ENCODE measurements at regions not wholly inside any gene's neighbourhood (a gene's known extent, or its start where the extent isn't known, plus 50 kb on each side); places are given as distances from the start of the nearest gene placed in this dataset.

GRCh38 chr6:98653179-98653578 is 181.2 kb upstream of the POU3F2 start:
- no peak for DNase-seq

GRCh38 chr6:98657764-98658163 is 176.6 kb upstream of the POU3F2 start:
- no peak for DNase-seq

GRCh38 chr6:98669371-98669770 is 165.0 kb upstream of the POU3F2 start:
- peak; percentile 16 for DNase-seq

- DNase-seq, result no peak
Measured at GRCh38 chr6:98670045-98670746, 164.2 kb upstream of the POU3F2 start.

- DNase-seq, result no peak
Measured at GRCh38 chr6:98672681-98673475, 161.5 kb upstream of the POU3F2 start.

GRCh38 chr6:98678481-98678880 is 155.9 kb upstream of the POU3F2 start:
- no peak for DNase-seq

GRCh38 chr6:98686008-98686601 is 148.3 kb upstream of the POU3F2 start:
- no peak for DNase-seq

GRCh38 chr6:98687752-98688151 is 146.6 kb upstream of the POU3F2 start:
- no peak for DNase-seq

GRCh38 chr6:98695091-98695801 is 139.1 kb upstream of the POU3F2 start:
- no peak for DNase-seq

GRCh38 chr6:98711380-98711779 is 123.0 kb upstream of the POU3F2 start:
- no peak for DNase-seq

GRCh38 chr6:98716341-98716740 is 118.0 kb upstream of the POU3F2 start:
- DNase-seq, result peak; percentile 77

GRCh38 chr6:98717322-98717877 is 117.0 kb upstream of the POU3F2 start:
- peak; percentile 27 for DNase-seq

GRCh38 chr6:98717988-98718387 is 116.4 kb upstream of the POU3F2 start:
- DNase-seq, result no peak

GRCh38 chr6:98724537-98724936 is 109.8 kb upstream of the POU3F2 start:
- no peak for DNase-seq

- DNase-seq, result no peak
Measured at GRCh38 chr6:98747273-98747672, 87.1 kb upstream of the POU3F2 start.

GRCh38 chr6:98747960-98748359 is 86.4 kb upstream of the POU3F2 start:
- no peak for DNase-seq

GRCh38 chr6:98759459-98759858 is 74.9 kb upstream of the POU3F2 start:
- no peak for DNase-seq

GRCh38 chr6:98764373-98764911 is 69.9 kb upstream of the POU3F2 start:
- no peak for DNase-seq

GRCh38 chr6:98769546-98769945 is 64.8 kb upstream of the POU3F2 start:
- DNase-seq, result no peak

- no peak for DNase-seq
Measured at GRCh38 chr6:98775205-98775604, 59.2 kb upstream of the POU3F2 start.

- DNase-seq, result no peak
Measured at GRCh38 chr6:98777762-98778161, 56.6 kb upstream of the POU3F2 start.

GRCh38 chr6:98779618-98780017 is 54.8 kb upstream of the POU3F2 start:
- DNase-seq, result no peak

- no peak for DNase-seq
Measured at GRCh38 chr6:98782772-98783171, 51.6 kb upstream of the POU3F2 start.
